Activated CD8-positive, alpha-beta memory T cell treated with anti-CD3 and anti-CD28 coated beads for 36 hours (primary cell): ENCODE measurements at regions not wholly inside any gene's neighbourhood (a gene's known extent, or its start where the extent isn't known, plus 50 kb on each side); places are given as distances from the start of the nearest gene placed in this dataset.

Experiments
- CTCF ChIA-PET: fragments of 350-600 bp; sonication (Branson Sonifier 250); formaldehyde crosslinking; loops from one replicate; lab custom pipeline; 2021; ENCODE audit warnings: antibody characterized with exemption; lab: Charles Lee
- POLR2A ChIA-PET: fragments of 350-600 bp; sonication (Branson Sonifier 250); formaldehyde crosslinking; loops from one replicate; lab custom pipeline; 2021; ENCODE audit warnings: antibody characterized with exemption; lab: Charles Lee

DNA sequence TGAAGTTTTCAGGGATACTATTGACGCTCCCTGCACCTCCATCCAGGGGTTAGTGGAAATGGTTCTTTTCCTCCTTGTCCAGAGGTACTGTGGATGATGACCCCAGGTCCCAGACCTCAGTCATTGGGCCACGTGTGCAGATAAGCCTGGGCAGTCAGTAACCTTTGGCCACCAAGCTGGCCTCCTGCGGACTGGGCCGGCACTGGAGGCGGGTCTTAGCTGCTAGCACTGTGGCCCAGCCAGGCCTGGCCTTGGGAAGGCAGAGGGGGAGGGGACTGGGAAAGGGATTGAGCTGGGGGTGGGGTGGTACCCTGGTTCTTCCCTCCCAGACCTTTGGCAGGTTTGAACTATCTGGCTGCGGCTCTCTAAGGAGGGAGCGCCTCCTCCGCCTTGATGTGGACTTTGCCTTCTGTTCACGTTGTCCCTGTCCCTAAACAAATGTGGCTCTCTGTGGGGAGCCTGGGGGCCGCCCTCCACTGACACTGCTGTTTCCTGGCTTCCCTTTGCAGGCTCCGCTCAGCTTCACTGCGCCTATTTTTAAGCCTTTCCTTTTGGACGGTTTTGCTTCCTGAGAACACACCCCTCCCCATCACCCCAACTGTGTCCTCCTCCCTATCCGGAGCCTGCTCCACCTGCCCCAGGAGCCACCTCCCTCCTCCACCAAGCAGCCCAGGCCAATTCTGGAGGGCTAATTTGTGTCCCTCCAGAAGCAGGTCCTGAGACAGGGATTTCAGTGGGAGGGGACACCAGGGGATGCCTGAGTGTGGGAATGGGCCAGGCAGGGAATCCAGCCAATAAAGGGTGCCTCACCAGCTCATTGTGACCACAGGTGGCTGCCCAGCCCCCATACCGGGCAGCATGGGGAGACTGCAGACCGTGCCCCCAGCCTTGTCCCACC lies 251.9 kb downstream of the SEC14L1 start:
- ChIA-PET POLR2A (interaction anchor here (0.7 to 1.8 kb wide), 3 partner anchors 8 to 522 kb away, joined by 3 to 14 read pairs (median 8); no protein-coding TSS in a partner anchor), CTCF (interaction anchor here (0.6 to 2.3 kb wide), 5 partner anchors 8 to 62 kb away, joined by 3 to 7 read pairs (median 4); no protein-coding TSS in a partner anchor)

DNA sequence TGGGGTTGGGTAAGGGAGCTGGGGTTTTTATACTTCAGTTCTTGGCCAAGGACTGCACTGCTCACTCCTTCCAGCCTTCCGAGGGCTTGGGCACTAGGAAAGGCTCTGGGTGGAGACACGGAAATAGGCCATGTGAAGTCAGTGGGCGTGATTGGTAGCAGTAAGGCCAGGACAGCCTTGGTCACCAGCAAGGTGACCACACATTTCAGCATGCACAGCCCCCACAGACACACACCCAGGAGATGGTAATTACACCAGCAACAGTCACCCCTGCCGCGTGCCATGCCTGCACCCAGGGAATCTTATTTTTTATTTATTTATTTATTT lies 252.5 kb downstream of the SEC14L1 start:
- POLR2A ChIA-PET: interaction anchor here (1.4 kb wide), 1 partner anchor 12 kb away, joined by 3 read pairs; no protein-coding TSS in a partner anchor

DNA sequence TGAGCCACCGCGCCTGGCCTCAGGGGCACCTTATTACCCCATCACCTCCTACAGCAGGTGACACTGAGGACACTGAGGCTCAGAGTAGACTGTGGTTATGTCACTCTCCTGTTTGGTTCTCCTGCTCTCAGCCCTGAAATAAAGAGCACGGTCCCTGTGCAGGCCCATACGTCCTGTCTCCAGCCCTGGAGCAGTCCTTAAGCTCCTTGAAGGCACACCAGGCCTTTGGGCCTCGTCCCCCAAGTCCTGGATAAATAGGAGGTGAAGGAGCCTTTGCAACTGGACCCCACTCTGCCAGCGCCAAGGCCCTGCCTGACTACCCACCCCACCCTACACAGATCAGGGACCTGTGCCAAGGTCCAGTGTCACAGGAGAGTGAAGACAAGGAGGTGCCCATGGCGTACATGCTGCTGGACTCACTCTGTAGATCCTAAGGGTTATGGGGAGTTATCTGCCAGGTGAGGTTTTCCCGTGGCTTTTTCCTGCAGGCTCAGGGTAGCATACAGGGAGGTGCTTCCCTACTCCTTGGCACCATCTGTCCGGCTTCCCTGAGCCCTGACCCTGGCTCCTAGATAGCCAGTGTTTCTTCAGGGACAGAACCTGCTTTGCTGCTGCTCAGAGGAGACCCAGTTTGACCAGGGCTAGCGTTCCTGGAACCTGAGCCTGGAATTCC lies 253.2 kb downstream of the SEC14L1 start:
- CTCF ChIA-PET: interaction anchor here (0.5 to 1.8 kb wide), 3 partner anchors 36 to 48 kb away, joined by 3 to 4 read pairs (median 3); no protein-coding TSS in a partner anchor
- POLR2A ChIA-PET: no interaction called here

More for the DNA sequence above, 252.5 kb downstream of the SEC14L1 start:
- CTCF ChIA-PET: interaction anchor here (0.5 to 1.8 kb wide), 5 partner anchors 35 to 62 kb away, joined by 3 to 4 read pairs (median 3); no protein-coding TSS in a partner anchor

DNA sequence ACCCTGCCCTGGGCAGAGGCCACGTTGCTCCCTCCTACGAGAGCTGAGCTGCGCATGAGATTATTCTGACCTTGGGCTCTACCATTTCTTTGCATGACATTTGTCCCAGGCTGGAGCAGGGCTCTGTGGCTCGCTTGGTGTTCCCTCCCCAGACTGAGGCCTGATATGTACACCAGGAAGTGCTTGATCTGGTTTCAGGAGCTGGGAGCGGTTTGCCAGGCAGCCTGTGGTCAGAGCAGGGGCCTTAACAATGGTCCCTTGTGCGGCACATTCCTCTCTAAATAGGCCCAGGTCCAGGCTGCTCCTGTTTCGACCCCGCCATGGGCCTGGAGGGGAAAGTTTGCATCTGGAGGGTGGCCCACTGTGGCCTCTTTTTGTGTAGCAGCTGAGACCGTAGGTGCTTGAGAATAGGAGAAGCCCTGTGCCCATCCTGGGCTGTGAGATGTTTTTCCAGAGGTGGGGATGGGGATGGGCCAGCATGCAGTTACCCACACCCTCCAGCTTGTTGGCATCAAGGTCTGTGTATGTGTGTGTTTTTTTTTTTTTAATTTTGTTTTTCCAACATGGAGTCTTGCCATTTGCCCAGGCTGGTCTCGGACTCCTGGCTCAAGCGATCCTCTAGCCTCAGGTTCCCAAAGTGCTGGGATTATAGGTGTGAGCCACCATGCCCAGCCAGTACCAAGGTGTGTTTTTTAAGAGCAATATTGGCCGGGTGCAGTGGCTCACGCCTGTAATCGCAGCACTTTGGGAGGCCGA lies 253.9 kb downstream of the SEC14L1 start:
- POLR2A ChIA-PET: no interaction called here
- CTCF ChIA-PET: interaction anchor here (0.9 to 1.8 kb wide), 2 partner anchors 10 to 35 kb away, joined by 3 read pairs; no protein-coding TSS in a partner anchor

DNA sequence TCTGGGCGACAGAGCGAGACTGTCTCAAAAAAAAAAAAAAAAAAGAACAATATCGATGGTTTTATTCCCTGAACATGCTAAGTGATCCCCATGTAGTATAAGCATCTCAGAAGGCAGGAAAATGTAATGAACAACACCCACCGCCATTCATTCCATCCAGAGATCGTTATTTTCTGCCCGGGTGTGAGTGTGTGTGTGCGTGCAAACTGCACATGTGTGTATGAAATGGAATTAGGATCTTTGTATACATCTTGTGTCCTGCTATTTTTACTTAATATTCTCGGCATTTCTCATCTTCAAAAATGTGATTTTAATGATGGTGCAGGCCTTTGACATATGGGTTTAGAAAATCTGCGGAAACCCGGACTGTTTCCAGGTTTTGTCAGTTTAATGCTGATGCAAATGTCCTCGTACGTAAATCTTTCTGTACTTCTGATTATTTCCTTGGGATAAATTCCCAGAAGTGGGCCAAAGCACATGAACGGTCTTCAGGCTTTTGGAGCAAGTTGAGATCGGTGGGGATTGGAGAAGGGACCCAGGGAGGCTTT lies 254.8 kb downstream of the SEC14L1 start:
- ChIA-PET POLR2A (no interaction called here), CTCF (interaction anchor here (0.9 kb wide), 1 partner anchor 9 kb away, joined by 3 read pairs; no protein-coding TSS in a partner anchor)

DNA sequence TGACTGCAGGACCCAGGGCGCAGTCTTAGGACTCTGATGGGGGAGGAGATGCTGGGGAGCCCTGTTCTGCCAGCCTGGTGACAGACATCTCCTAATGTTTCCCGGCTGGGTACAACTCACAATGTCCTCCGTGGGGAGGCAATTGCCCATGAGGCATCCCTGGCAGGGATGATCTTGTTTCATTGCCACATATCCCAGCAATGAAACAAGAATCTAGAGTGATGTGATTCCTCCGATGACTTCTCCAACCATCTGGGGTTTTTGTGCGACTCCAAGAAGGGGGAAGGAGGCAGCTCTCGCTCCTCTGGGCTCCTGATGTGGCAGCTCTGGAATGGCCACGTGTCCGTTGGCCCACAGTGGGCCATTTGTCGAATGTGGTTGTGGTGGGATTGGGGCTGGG lies 255.8 kb downstream of the SEC14L1 start:
- ChIA-PET CTCF (no interaction called here), POLR2A (no interaction called here)

DNA sequence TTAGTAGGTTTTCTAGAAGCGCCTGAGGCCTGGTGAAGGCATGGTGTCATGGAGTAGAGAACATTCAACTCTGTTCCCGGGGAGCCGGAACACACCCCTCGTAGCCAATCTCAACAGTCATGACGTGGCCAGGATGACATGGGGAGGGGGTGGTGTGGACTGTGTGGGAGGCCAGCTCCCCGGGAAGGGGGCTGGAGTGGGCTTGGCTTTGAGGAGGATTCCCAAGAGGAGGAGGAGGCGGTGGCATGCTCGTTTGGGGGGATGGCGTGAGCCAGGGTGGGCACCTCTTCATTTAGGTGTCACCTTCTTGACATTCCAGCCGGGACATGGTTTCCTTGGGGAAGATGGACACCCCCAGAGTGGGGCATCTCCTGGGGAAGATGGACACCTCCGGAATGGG lies 257.5 kb downstream of the SEC14L1 start:
- ChIA-PET POLR2A (no interaction called here), CTCF (interaction anchor here (1.6 to 2.9 kb wide), 2 partner anchors 10 to 11 kb away, joined by 5 to 19 read pairs; no protein-coding TSS in a partner anchor)

DNA sequence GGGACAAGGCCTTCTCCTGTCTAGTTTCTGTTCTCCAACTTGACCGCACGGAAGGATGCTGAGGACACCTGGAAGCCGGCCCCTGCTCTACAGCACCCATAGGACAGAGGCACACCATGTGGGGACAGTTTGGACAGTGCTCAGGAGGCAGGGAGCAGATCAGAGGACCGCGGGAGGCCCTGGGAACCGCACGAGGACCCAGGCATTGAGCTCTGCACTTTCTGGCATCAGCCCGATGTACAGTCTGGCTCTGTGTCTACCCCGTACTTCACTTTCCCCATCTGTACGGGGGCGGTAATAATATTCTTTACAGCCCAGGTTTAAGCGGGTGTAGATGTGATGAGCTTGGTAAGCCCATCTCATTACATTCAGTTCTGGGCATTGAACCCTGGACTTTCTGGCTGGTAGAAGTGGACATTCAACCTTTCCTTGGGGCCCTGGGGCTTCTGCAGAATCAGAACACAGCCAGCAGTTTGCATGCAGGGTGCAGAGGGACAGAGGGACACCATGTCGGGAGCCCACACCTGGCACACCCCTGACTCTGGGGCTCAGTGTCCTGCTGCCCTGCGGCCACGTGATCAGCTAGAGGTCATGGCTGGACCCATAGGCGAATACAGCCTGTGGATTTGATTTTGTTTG lies 258.7 kb downstream of the SEC14L1 start:
- POLR2A ChIA-PET: interaction anchor here (1.1 to 2.3 kb wide), 3 partner anchors 8 to 70 kb away, joined by 3 to 12 read pairs (median 8); no protein-coding TSS in a partner anchor
- CTCF ChIA-PET: interaction anchor here (0.8 to 3.4 kb wide), 21 partner anchors 8 to 98 kb away, joined by 3 to 33 read pairs (median 7); no protein-coding TSS in a partner anchor

DNA sequence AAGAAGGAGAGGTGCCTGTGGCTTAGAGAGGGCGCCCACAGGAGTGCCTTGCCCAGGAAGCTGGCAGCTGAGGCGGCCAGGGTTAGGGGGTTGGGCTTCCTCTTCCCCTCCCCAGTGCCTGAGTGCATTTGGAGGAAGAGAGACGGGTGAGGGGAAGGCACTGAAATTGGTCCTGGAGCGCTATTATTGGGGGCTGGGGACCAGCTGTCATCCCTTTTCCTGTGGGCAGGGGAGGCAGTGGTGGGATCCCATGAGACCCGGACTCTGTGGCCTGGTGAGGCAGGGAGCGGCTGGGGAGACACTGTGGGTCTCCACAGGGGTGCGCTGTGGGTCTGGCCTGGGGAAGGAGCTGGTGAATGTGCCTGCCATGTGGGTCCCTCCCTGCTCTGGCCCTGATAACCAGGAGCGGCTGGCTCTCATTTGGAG lies 259.7 kb downstream of the SEC14L1 start:
- CTCF ChIA-PET: interaction anchor here (0.7 to 3.4 kb wide), 36 partner anchors 9 to 101 kb away, joined by 3 to 33 read pairs (median 5); no protein-coding TSS in a partner anchor
- POLR2A ChIA-PET: interaction anchor here (0.9 to 2.3 kb wide), 8 partner anchors 9 to 558 kb away, joined by 3 to 12 read pairs (median 4); partner anchors contain the start of gene TNRC6C

DNA sequence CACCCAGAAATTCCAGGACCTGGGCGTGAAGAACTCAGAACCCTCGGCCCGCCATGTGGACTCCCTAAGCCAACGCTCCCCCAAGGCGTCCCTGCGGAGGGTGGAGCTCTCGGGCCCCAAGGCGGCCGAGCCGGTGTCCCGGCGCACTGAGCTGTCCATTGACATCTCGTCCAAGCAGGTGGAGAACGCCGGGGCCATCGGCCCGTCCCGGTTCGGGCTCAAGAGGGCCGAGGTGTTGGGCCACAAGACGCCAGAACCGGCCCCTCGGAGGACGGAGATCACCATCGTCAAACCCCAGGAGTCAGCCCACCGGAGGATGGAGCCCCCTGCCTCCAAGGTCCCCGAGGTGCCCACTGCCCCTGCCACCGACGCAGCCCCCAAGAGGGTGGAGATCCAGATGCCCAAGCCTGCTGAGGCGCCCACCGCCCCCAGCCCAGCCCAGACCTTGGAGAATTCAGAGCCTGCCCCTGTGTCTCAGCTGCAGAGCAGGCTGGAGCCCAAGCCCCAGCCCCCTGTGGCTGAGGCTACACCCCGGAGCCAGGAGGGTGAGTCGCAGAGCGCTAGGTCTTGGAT lies 261.5 kb downstream of the SEC14L1 start:
- ChIA-PET POLR2A (no interaction called here), CTCF (interaction anchor here (0.6 to 3.7 kb wide), 8 partner anchors 13 to 135 kb away, joined by 4 to 18 read pairs (median 14); no protein-coding TSS in a partner anchor)

DNA sequence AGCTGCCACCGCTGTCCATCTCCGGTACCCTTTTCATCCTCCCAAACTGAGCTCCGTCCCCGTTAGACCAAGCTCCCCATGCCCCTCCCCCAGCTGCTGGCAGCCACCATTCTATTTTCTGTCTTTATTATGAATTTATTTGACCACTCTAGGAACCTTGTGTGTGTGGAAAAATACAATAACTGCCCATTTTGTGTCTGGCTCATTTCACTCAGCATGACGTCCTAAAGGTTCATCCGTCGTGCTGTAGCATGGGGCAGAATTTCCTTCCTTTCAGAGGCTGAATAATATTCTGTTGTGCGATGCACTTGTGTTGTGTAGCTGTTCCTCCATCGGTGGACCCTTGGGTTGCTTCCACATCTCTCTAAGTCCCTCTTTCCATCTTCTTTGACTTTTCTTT lies 263.1 kb downstream of the SEC14L1 start:
- CTCF ChIA-PET: interaction anchor here (0.7 to 3.7 kb wide), 5 partner anchors 17 to 91 kb away, joined by 3 to 16 read pairs (median 5); no protein-coding TSS in a partner anchor

DNA sequence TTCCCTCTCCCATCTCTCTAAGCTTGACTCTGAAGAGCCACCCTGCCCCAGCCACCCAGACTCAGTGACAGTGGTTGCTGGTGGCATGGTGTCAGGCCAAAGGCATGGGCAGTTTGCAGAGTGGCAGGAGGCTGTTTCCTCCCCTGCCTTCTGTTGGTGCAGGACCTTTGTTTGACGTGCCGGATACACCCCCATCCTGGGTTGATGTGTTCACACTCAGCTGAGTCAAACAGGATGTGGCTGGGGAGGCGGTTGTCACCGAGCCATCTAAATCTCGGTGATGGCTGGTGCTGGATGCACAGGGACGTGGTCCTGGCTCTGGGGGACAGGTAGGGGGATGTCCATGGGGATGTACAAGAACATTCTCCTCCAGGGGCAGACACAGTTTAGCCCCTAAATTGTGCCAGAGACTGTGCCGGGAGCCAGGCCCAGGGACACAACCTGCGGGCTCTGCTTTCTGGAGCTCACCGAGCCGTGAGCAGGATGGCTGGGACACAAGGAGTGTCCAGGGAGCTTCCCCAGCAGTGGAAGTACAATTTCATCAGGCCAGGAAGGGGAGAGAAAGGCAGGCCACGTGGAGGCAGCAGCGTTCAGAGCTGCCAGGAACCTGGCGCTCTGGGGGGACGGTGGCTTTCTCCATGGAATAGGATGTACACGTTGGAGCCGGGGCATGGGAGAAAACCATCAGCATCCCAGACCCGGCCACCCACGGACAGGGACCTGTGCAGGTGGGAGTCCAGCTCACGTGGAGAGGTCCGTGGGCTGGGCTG lies 264.2 kb downstream of the SEC14L1 start:
- POLR2A ChIA-PET: interaction anchor here (0.8 to 1.3 kb wide), 6 partner anchors 12 to 822 kb away, joined by 3 read pairs; no protein-coding TSS in a partner anchor
- CTCF ChIA-PET: interaction anchor here (0.8 to 3.7 kb wide), 8 partner anchors 10 to 74 kb away, joined by 3 to 16 read pairs (median 3); no protein-coding TSS in a partner anchor

More for the DNA sequence above, 263.1 kb downstream of the SEC14L1 start:
- POLR2A ChIA-PET: no interaction called here

DNA sequence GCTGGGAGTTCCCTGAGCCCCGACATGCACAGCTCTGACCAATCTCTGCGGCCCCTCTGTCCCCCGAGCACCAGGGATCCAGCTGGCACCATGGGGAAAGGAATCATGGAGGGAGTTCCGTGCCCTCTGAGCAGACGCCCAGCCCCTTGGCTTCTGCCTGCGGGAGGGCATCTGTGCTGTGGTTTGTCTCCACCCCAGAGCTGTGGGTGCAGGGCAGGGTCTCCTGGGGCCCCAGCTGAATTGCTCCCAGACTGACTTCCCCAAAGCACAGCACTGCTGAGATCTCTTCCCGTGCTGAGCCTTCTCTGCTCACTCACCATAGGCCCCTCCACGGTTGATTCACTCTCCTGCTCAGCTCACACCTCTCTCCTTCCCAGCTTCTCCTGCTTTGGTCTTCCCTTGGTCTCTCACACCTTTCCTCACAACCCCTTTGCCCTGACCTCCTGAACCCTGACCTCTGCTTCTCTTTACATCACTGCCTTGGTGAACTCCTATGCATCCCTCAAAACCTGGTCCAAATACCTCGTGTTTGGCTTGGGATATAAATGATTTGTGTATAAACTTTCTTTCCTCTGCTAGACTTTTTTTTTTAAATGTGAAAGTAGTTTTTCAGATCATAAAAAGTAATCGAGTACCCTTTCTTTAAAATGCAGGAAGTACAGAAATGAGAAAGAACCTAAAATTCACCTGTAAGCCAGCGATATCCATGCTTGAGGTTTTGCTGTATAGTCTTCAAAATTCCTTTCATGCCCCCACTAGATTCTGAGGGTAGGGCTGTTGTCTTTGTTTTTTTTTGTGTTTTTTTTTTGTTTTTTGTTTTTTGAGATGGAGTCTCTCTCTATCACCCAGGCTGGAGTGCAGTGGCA lies 265.3 kb downstream of the SEC14L1 start:
- CTCF ChIA-PET: interaction anchor here (1.0 to 1.8 kb wide), 6 partner anchors 21 to 74 kb away, joined by 3 to 7 read pairs (median 4); no protein-coding TSS in a partner anchor

DNA sequence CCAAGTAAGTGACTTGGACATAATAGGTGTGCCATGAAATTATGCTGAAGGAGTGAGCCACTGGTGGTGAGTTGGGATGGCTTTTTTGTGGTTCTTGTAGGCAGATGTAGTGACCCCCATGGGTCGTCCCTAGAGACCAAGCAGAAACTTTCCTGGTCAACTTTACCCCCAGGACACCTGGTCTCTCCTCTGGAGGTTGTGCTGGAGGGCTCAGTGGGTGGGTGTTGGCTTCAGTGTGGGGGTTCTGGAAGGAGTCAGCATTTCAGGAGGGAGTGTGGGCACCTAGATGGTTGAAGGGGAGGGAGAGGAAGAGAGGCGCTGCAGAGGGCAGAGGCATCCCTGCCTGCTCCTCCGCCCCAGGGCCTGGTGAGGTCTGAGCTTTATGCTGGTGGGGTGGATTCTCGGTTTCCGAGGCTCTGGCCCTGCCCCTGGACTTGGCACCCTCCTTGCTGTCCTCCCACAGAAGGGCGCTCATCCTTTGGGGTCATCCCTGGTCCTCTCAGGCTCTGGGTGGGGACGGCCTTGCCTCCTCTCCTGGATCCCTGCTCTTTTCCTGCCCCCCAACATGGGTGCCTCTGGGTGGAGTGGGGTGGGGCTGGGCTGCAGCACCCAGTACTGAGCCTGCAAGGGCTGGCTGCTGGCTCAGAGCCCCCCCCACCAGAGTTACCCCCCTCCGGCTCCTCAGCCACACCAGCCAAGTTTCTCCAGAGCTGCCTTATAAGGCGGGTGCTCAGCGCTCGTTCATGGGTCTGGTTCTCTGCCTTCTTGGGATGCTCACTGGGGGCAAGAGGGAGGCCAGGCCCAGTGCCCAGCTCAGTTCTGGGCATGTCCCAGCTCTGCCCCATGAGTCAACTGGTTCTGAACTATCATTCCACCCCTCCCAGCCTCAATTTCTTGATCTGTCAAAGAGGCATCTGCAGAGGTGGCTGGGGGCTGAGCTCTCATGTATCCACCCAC lies 266.8 kb downstream of the SEC14L1 start:
- CTCF ChIA-PET: interaction anchor here (0.7 to 3.9 kb wide), 5 partner anchors 8 to 136 kb away, joined by 3 to 19 read pairs (median 6); no protein-coding TSS in a partner anchor
- POLR2A ChIA-PET: interaction anchor here (0.6 kb wide), 1 partner anchor 73 kb away, joined by 5 read pairs; no protein-coding TSS in a partner anchor

More for the DNA sequence above, 265.3 kb downstream of the SEC14L1 start:
- POLR2A ChIA-PET: interaction anchor here (0.6 to 1.2 kb wide), 4 partner anchors 13 to 75 kb away, joined by 3 to 5 read pairs (median 3); no protein-coding TSS in a partner anchor
